Islet of Langerhans (tissue), 1 donor: ENCODE measurements at regions not wholly inside any gene's neighbourhood (a gene's known extent, or its start where the extent isn't known, plus 50 kb on each side); places are given as distances from the start of the nearest gene placed in this dataset.
"Not testable (repeated sequence)": the region's sequence is repeated elsewhere in the genome, so short reads cannot be mapped to it uniquely, and the experiment has no call there.

Experiments
- FAIRE-seq: peaks from one replicate; lab custom pipeline; 2011; peaks lifted over from hg19 to GRCh38; lab: Jason Lieb, UNC

GRCh38 chr2:194090251-194090905 lies 1566.6 kb upstream of the SLC39A10 start:
- FAIRE-seq, result no peak

- FAIRE-seq, result no peak
These were observed 1569.7 kb upstream of the SLC39A10 start for GRCh38 chr2:194087089-194087958.

GRCh38 chr2:194086129-194086528 lies 1570.9 kb upstream of the SLC39A10 start:
- no peak for FAIRE-seq

GRCh38 chr2:194079989-194080388 lies 1577.0 kb upstream of the SLC39A10 start:
- FAIRE-seq, result no peak

GRCh38 chr2:194077366-194077765 lies 1579.7 kb upstream of the SLC39A10 start:
- no peak for FAIRE-seq

- FAIRE-seq, result no peak
These were observed 1594.6 kb upstream of the SLC39A10 start for GRCh38 chr2:194062401-194062800.

GRCh38 chr2:194060269-194060668 lies 1596.8 kb upstream of the SLC39A10 start:
- no peak for FAIRE-seq

GRCh38 chr2:194054313-194054712 lies 1602.7 kb upstream of the SLC39A10 start:
- FAIRE-seq, result no peak

- FAIRE-seq, result no peak
These were observed 1612.7 kb upstream of the SLC39A10 start for GRCh38 chr2:194044321-194044720.

GRCh38 chr2:194021130-194021529 lies 1635.9 kb upstream of the SLC39A10 start:
- FAIRE-seq, result not testable (repeated sequence)

GRCh38 chr2:194020155-194020554 lies 1636.9 kb upstream of the SLC39A10 start:
- no peak for FAIRE-seq

- no peak for FAIRE-seq
These were observed 1641.3 kb upstream of the SLC39A10 start for GRCh38 chr2:194015751-194016150.

GRCh38 chr2:194014639-194015038 lies 1642.4 kb upstream of the SLC39A10 start:
- no peak for FAIRE-seq

GRCh38 chr2:194004590-194005206 lies 1652.3 kb upstream of the SLC39A10 start:
- no peak for FAIRE-seq

- no peak for FAIRE-seq
These were observed 1653.1 kb upstream of the SLC39A10 start for GRCh38 chr2:194003911-194004310.

- no peak for FAIRE-seq
These were observed 1654.2 kb upstream of the SLC39A10 start for GRCh38 chr2:194002699-194003368.

- FAIRE-seq, result no peak
These were observed 1666.2 kb upstream of the SLC39A10 start for GRCh38 chr2:193990868-193991267.

- FAIRE-seq, result no peak
These were observed 1667.4 kb upstream of the SLC39A10 start for GRCh38 chr2:193989645-193990044.

GRCh38 chr2:193988784-193989183 lies 1668.2 kb upstream of the SLC39A10 start:
- no peak for FAIRE-seq

- FAIRE-seq, result no peak
These were observed 1671.8 kb upstream of the SLC39A10 start for GRCh38 chr2:193985272-193985671.

GRCh38 chr2:193980599-193980998 lies 1676.4 kb upstream of the SLC39A10 start:
- no peak for FAIRE-seq

GRCh38 chr2:193973781-193974180 lies 1683.2 kb upstream of the SLC39A10 start:
- FAIRE-seq, result no peak

GRCh38 chr2:193966590-193966989 lies 1690.4 kb upstream of the SLC39A10 start:
- FAIRE-seq, result no peak
